SK-N-MC (cell line): ENCODE measurements at regions not wholly inside any gene's neighbourhood (a gene's known extent, or its start where the extent isn't known, plus 50 kb on each side); places are given as distances from the start of the nearest gene placed in this dataset.

Source experiments
- FOXP2 ChIP-seq: optimal IDR thresholded peaks from 2 replicates; pipeline ENCODE3; 2011; ENCODE audit warnings: mild to moderate bottlenecking, moderate library complexity; ENCODE audit not compliant: insufficient read depth; ENCODE audit errors: extremely low read length, control extremely low read depth
- POLR2AphosphoS5 ChIP-seq: IDR thresholded peaks from 2 replicates; pipeline ENCODE4 v1.6.1; 2012; ENCODE audit warnings: mild to moderate bottlenecking, low read depth, low read length, borderline replicate concordance

GRCh38 chr20:39880890-39881289 lies 808.1 kb downstream of the MAFB start:
- TF ChIP-seq POLR2AphosphoS5 (no peak), FOXP2 (no peak)
